Ovary (tissue), 3 donors: ENCODE measurements at regions not wholly inside any gene's neighbourhood (a gene's known extent, or its start where the extent isn't known, plus 50 kb on each side); places are given as distances from the start of the nearest gene placed in this dataset.

Experiments
- EP300 ChIP-seq: sonication (generic); formaldehyde crosslinking; IDR thresholded peaks from one replicate; pipeline ENCODE4 v1.6.1; 2017; ENCODE audit warnings: antibody characterized with exemption
- POLR2A ChIP-seq: fragments of 450-650 bp; IDR thresholded peaks from one replicate; pipeline ENCODE4 v1.6.1; 2017; ENCODE audit warnings: antibody characterized with exemption, mild to moderate bottlenecking, moderate library complexity
- TF ChIP-seq, protein P1 (sequence below), 3 donors: fragments of 450-650 bp in 2 of 3; fragments of 200-600 bp in 1 of 3; IDR thresholded peaks; one replicate each; pipeline versions ENCODE4 v1.5.1 to v1.8.0; 2016 to 2022; ENCODE audit warnings: antibody characterized with exemption in 3 of 3, mild to moderate bottlenecking in 1 of 3
- donor health status: DM: no; HTN: no; CAD: no.

- TF ChIP-seq, protein P1, sequence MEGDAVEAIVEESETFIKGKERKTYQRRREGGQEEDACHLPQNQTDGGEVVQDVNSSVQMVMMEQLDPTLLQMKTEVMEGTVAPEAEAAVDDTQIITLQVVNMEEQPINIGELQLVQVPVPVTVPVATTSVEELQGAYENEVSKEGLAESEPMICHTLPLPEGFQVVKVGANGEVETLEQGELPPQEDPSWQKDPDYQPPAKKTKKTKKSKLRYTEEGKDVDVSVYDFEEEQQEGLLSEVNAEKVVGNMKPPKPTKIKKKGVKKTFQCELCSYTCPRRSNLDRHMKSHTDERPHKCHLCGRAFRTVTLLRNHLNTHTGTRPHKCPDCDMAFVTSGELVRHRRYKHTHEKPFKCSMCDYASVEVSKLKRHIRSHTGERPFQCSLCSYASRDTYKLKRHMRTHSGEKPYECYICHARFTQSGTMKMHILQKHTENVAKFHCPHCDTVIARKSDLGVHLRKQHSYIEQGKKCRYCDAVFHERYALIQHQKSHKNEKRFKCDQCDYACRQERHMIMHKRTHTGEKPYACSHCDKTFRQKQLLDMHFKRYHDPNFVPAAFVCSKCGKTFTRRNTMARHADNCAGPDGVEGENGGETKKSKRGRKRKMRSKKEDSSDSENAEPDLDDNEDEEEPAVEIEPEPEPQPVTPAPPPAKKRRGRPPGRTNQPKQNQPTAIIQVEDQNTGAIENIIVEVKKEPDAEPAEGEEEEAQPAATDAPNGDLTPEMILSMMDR (IDR thresholded peaks at IDR 0.05) = no peak
- TF ChIP-seq EP300 (no peak), POLR2A (no peak)
Observed at GRCh38 chr14:105908481-105908911, 382.1 kb downstream of the TMEM121 start.
